ENCODE measurements at regions not wholly inside any gene's neighbourhood (a gene's known extent, or its start where the extent isn't known, plus 50 kb on each side); places are given as distances from the start of the nearest gene placed in this dataset.

GRCh38 chr19:23523863-23524262, 128.6 kb upstream of the ZNF91 start:
- H3K36me3 Mint-ChIP-seq (ENCODE audit: low read depth) = peaks cover 2% of the 10 kb centered on the region
- DNase-seq = no peak
- H3K27ac Mint-ChIP-seq = no peak overlapping the region
- no peaks in the 10 kb centered on the region for H3K27me3 Mint-ChIP-seq
- peaks cover 19% of the 10 kb centered on the region for H3K9me3 Mint-ChIP-seq
- ATAC-seq = no peak
- no peak overlapping the region for H3K4me3 Mint-ChIP-seq
- H3K4me1 Mint-ChIP-seq = no peaks in the 10 kb centered on the region

GRCh38 chr19:23522431-23522830, 127.2 kb upstream of the ZNF91 start:
- Mint-ChIP-seq H3K4me3 (no peak overlapping the region), H3K27me3 (no peaks in the 10 kb centered on the region), H3K36me3 (ENCODE audit: low read depth) (peaks cover 2% of the 10 kb centered on the region), H3K9me3 (peaks cover 13% of the 10 kb centered on the region), H3K4me1 (no peaks in the 10 kb centered on the region), H3K27ac (no peak overlapping the region)
- ATAC-seq (no peak), DNase-seq (no peak)

DNA sequence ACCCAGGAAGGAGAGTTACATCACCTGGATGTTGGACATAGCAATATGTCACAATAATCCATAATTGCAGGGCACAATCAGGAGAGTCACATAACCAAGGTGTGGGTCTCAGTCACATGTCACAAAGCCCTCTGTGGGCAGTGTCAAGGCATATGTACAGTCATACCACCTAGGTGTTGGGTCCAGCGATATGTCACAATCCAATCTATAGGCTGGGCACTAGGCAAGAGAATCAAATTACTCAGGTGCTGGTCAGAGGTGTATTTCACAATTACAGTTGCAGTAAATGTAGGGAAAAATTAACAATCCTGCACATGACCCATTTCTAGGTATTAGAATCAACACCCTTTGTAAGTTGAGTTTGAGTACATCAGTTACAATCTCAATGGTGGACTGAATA, 126.2 kb upstream of the ZNF91 start:
- H3K9me3 Mint-ChIP-seq = peaks cover 19% of the 10 kb centered on the region
- no peaks in the 10 kb centered on the region for H3K4me1 Mint-ChIP-seq
- H3K27ac Mint-ChIP-seq = no peak overlapping the region
- no peaks in the 10 kb centered on the region for H3K27me3 Mint-ChIP-seq
- H3K36me3 Mint-ChIP-seq (ENCODE audit: low read depth) = peaks cover 2% of the 10 kb centered on the region
- DNase-seq (no peak), ATAC-seq (no peak)
- H3K4me3 Mint-ChIP-seq = no peak overlapping the region

GRCh38 chr19:23520441-23520840, 125.2 kb upstream of the ZNF91 start:
- no peak overlapping the region for H3K4me3 Mint-ChIP-seq

GRCh38 chr19:23519031-23519430, 123.8 kb upstream of the ZNF91 start:
- Mint-ChIP-seq H3K27ac (no peak overlapping the region), H3K4me3 (no peak overlapping the region), H3K27me3 (no peaks in the 10 kb centered on the region), H3K9me3 (peaks cover 14% of the 10 kb centered on the region), H3K36me3 (ENCODE audit: low read depth) (peaks cover 2% of the 10 kb centered on the region), H3K4me1 (no peaks in the 10 kb centered on the region)
- DNase-seq (no peak), ATAC-seq (no peak)

More at GRCh38 chr19:23520441-23520840, 125.2 kb upstream of the ZNF91 start:
- H3K36me3 Mint-ChIP-seq (ENCODE audit: low read depth) = peaks cover 2% of the 10 kb centered on the region
- ATAC-seq (no peak), DNase-seq (no peak)
- H3K4me1 Mint-ChIP-seq = no peaks in the 10 kb centered on the region
- H3K27me3 Mint-ChIP-seq = no peaks in the 10 kb centered on the region
- H3K27ac Mint-ChIP-seq = no peak overlapping the region
- H3K9me3 Mint-ChIP-seq = peaks cover 14% of the 10 kb centered on the region

DNA sequence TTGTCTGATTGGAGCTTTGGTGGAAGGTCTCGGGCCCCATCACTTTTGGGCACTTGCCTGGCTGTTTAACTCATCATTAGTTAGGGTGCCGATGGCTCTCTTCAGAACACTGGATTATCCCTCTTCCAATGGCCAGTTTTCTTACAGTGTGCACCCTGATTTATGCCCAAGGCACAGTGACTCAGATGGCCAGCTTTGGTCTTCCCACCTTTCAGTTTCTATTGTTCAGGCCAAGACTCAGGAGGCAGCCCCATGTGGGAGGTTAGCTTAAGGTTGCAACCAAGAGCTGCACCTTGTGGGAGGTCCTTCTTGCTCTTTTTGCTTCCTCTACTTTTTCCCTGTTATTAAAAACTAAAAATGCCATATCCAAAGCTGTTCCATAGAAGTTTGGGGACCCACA, 121.0 kb upstream of the ZNF91 start:
- Mint-ChIP-seq H3K27ac (no peak overlapping the region), H3K4me3 (no peak overlapping the region), H3K4me1 (no peaks in the 10 kb centered on the region), H3K36me3 (ENCODE audit: low read depth) (no peaks in the 10 kb centered on the region), H3K27me3 (no peaks in the 10 kb centered on the region), H3K9me3 (peaks cover 9% of the 10 kb centered on the region)
- ATAC-seq (no peak), DNase-seq (no peak)

DNA sequence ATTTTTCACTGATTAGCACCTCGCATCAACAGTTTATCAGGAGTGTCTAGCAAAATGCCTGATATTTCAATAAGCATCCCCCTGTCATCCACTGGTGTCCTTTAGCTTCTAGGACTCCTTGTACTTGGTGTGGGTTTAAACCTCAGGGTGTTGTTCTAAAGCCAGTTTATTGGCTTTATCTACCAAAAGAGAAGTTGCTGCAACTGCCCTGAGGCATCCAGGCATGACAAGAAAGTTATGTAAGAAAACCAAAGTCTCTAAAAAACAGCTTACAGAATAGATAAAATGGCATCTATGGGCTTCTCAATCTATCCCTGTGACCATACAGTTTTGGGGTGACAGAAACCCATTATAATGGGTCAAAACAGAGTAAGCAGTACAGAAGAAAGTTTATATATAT, 120.3 kb upstream of the ZNF91 start:
- peaks cover 12% of the 10 kb centered on the region for H3K9me3 Mint-ChIP-seq
- no peaks in the 10 kb centered on the region for H3K4me1 Mint-ChIP-seq
- no peak overlapping the region for H3K27ac Mint-ChIP-seq
- peaks cover 2% of the 10 kb centered on the region for H3K36me3 Mint-ChIP-seq (ENCODE audit: low read depth)
- no peak overlapping the region for H3K4me3 Mint-ChIP-seq
- DNase-seq (no peak), ATAC-seq (no peak)
- H3K27me3 Mint-ChIP-seq = no peaks in the 10 kb centered on the region

DNA sequence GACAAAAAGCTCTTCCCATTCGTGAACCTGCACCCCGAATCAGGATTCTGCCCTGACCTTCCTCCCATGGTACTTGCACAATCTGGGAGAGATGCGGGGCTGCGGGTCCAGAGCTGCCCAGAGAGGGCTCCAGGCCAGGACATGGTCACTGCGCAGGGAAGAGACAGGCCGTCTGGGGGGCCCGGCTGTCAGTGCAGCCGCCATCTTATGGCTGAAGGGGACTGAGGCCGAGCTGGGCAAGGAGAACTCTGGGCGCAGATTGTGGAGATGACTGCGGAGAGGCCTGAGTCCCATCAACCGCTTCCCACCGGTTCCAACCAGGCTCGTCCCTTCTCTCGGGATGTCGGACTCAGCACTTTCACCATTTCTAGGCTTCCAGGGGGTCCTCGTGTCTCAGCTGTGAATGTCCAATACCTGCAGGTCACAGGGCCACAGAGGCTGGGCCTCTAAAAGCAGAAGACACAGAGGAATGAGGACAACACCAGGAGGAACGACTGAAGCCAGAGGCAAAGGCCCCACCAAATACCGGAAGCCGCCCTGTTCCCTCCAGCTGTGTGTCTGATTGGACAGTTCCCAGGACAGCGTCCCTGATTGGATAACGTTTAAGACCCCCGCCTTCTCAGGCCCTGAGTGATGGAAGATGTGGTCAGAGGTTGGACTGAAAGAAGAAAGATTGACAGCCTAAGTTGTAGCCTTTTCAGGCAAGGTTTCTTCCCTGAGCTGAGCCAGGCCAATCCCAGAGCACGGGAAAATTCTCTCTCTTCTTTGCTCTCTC, 117.1 kb upstream of the ZNF91 start:
- peaks cover 10% of the 10 kb centered on the region for H3K9me3 Mint-ChIP-seq
- H3K27ac Mint-ChIP-seq = no peak overlapping the region
- H3K4me1 Mint-ChIP-seq = no peaks in the 10 kb centered on the region
- no peaks in the 10 kb centered on the region for H3K27me3 Mint-ChIP-seq
- ATAC-seq (no peak), DNase-seq (no peak)
- no peak overlapping the region for H3K4me3 Mint-ChIP-seq
- peaks cover 2% of the 10 kb centered on the region for H3K36me3 Mint-ChIP-seq (ENCODE audit: low read depth)

- Mint-ChIP-seq H3K27me3 (no peaks in the 10 kb centered on the region), H3K4me3 (no peak overlapping the region), H3K27ac (no peak overlapping the region), H3K4me1 (no peaks in the 10 kb centered on the region), H3K9me3 (peaks cover 5% of the 10 kb centered on the region), H3K36me3 (ENCODE audit: low read depth) (peaks cover 2% of the 10 kb centered on the region)
- ATAC-seq (no peak), DNase-seq (no peak)
Measured at GRCh38 chr19:23509686-23510450, 114.6 kb upstream of the ZNF91 start.

DNA sequence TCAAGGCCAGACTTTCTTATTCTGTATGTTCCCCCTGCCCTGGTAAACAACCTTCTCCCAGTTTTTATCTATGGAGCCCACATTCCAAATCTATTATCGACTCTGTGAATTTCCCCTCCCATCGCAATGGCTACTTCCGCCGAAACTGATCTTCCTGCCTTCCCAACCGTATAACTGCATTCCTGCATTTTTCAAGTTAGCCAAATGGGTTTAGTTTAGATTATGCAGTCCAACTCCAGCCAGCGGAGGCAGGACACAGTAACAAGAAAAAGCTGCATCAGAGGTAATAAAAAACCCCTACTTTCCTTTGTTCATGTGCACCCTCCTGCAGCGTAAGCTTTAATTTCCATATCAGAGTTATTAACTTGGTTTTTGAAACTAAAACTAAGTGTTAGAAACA, 112.2 kb upstream of the ZNF91 start:
- Mint-ChIP-seq H3K4me3 (no peak overlapping the region), H3K27ac (no peak overlapping the region), H3K36me3 (ENCODE audit: low read depth) (peaks cover 2% of the 10 kb centered on the region), H3K4me1 (no peaks in the 10 kb centered on the region), H3K27me3 (no peaks in the 10 kb centered on the region), H3K9me3 (peaks cover 5% of the 10 kb centered on the region)
- ATAC-seq (no peak), DNase-seq (no peak)

DNA sequence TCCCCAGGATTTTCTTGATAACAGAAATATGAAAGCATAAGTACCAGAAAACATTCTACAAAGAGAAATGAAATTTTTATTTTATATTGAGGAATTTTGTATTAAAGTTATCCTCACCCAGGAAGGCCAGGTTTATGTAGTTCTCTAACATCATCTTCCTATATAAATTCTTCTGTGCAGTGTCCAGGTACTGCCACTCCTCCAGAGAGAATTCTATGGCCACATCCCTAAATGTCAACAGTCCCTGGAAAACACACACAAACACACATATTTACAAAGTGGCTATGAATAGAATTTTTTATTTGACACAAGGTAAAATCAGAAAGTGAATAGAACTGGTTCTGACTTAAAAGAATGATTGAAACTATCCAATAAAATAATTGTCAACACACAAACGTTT, 110.5 kb upstream of the ZNF91 start:
- H3K9me3 Mint-ChIP-seq = no peaks in the 10 kb centered on the region
- ATAC-seq (no peak), DNase-seq (no peak)
- no peak overlapping the region for H3K27ac Mint-ChIP-seq
- H3K4me3 Mint-ChIP-seq = no peak overlapping the region
- no peaks in the 10 kb centered on the region for H3K4me1 Mint-ChIP-seq
- H3K36me3 Mint-ChIP-seq (ENCODE audit: low read depth) = no peaks in the 10 kb centered on the region
- H3K27me3 Mint-ChIP-seq = no peaks in the 10 kb centered on the region

- Mint-ChIP-seq H3K4me1 (no peaks in the 10 kb centered on the region), H3K9me3 (peaks cover 39% of the 10 kb centered on the region), H3K4me3 (no peak overlapping the region), H3K27ac (no peak overlapping the region), H3K36me3 (ENCODE audit: low read depth) (no peaks in the 10 kb centered on the region), H3K27me3 (no peaks in the 10 kb centered on the region)
- DNase-seq = no peak
- ATAC-seq = no peak
Measured at GRCh38 chr19:23482829-23483228, 87.6 kb upstream of the ZNF91 start.

DNA sequence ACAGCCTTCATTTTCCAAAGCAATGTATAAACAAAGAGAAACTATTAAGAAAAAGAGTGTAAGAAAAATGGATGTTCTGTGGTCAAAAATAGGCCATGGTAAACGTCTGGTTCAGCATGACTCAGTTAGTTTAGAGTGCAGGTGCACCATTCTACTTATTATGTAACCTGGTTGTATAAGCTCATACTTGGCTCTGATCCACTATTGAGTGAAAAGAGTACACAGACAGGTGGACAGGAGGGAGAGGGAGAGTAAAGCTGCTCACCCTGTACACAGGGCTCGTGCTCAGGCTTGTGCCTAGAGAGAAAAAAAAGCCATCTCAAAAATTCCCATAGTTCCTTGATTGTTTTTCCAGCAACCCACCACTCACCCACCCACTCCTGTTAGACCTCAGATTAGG, 85.8 kb upstream of the ZNF91 start:
- ATAC-seq (no peak), DNase-seq (no peak)
- Mint-ChIP-seq H3K9me3 (peaks cover 34% of the 10 kb centered on the region), H3K27me3 (no peaks in the 10 kb centered on the region), H3K4me3 (no peak overlapping the region), H3K27ac (no peak overlapping the region), H3K4me1 (no peaks in the 10 kb centered on the region), H3K36me3 (ENCODE audit: low read depth) (no peaks in the 10 kb centered on the region)

- Mint-ChIP-seq H3K4me1 (no peaks in the 10 kb centered on the region), H3K27me3 (peaks cover 19% of the 10 kb centered on the region), H3K27ac (no peak overlapping the region), H3K36me3 (ENCODE audit: low read depth) (no peaks in the 10 kb centered on the region), H3K4me3 (no peak overlapping the region), H3K9me3 (peaks cover 38% of the 10 kb centered on the region)
- ATAC-seq (no peak), DNase-seq (no peak)
Measured at GRCh38 chr19:23475477-23475876, 80.2 kb upstream of the ZNF91 start.

DNA sequence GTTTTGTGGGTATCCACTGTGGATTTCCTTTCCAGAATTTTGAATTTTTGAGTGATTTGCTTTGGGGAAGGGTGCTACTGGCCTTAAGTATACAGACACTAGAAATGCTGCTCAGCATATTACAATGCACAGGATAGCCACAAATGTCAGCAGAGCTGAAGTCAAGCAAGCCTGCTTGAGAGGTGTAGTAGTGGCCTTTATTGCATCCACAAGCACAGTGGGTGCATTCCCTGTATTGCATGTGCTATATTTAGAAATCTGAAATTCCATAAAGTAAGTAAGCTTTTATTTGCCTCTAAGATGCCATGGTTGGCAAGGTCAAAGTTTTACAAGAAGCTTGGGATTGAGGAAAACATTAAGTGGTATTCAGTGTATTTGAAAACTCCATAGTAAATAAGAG, 79.5 kb upstream of the ZNF91 start:
- Mint-ChIP-seq H3K27ac (no peak overlapping the region), H3K4me3 (no peak overlapping the region), H3K4me1 (no peaks in the 10 kb centered on the region), H3K36me3 (ENCODE audit: low read depth) (peaks cover 1% of the 10 kb centered on the region), H3K27me3 (peaks cover 23% of the 10 kb centered on the region), H3K9me3 (peaks cover 43% of the 10 kb centered on the region)
- ATAC-seq = no peak
- DNase-seq = no peak
